Dermis microvascular lymphatic vessel endothelial cell (primary cell): ENCODE measurements at regions not wholly inside any gene's neighbourhood (a gene's known extent, or its start where the extent isn't known, plus 50 kb on each side); places are given as distances from the start of the nearest gene placed in this dataset.
A peak's percentile ranks its signal among the peaks of the same experiment; 100 is the strongest.
"Not testable (repeated sequence)": the region's sequence is repeated elsewhere in the genome, so short reads cannot be mapped to it uniquely, and the experiment has no call there.

Experiments used
- DNase-seq, 2 donors: peaks; one replicate each; pipeline versions ENCODE4 v3.0.0 to v3.0.0-alpha.2; 2010; ENCODE audit warnings: low read depth in 2 of 2

- no peak for DNase-seq
Observed at GRCh38 chr4:148874331-148874730, 432.1 kb upstream of the NR3C2 start.

GRCh38 chr4:148868191-148868590 lies 426.0 kb upstream of the NR3C2 start:
- DNase-seq = no peak

GRCh38 chr4:148866666-148867065 lies 424.5 kb upstream of the NR3C2 start:
- no peak for DNase-seq

GRCh38 chr4:148857973-148858534 lies 415.8 kb upstream of the NR3C2 start:
- no peak for DNase-seq

DNA sequence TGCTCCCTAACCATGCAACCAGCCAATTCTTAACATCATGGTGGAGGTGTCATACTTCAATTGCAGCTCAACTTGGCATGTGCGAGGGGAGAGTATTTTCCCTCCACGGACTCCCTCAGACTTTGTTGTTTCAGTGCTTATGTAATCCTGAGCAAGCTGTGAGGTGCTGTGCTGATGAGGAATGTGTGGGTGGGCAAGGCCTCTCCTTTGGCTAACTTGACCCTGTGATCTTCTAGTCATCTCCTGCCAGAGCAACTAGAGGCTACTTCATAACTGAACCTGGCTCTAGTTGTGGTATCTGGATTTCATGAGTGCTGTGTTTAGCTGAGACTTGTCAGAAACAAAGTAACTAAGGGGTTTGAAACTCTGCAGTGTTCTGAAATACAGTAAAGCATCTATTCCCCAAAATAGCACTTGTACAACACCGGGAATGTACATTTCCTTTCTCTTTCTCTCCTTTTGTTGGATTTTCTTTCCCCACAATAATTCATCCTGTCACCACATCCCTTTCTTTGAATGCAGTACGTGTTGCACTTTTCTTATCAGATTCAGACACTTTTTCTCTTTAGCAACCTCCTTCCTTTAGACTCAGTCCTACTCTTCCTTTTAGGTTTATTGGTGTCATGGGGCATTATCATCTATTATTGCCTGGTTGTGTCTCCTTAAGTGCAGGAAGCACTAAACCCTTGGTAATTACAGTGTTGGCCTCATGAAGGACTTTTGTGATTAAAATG lies 415.2 kb upstream of the NR3C2 start:
- peak in 1 of 2 donors; percentile 24 for DNase-seq

DNA sequence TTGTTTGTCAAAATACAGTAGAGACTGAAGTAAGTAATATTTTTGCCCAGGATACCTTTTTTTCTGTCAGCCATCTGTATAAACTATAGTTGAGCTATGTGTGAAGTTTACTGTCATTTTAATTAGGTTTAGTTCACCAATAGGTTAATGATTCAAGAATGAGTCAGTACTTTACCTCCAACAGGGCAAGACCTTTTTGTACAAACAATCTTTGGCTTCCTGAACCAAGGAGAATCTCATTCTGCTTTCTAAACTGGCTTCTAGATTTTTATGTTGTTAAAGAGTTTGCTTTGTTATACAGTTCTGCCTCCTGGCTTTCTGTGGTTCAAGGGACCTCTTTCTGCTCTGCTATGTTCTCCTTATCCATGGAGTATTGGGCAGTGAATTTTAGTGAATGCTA lies 412.0 kb upstream of the NR3C2 start:
- no peak for DNase-seq

DNA sequence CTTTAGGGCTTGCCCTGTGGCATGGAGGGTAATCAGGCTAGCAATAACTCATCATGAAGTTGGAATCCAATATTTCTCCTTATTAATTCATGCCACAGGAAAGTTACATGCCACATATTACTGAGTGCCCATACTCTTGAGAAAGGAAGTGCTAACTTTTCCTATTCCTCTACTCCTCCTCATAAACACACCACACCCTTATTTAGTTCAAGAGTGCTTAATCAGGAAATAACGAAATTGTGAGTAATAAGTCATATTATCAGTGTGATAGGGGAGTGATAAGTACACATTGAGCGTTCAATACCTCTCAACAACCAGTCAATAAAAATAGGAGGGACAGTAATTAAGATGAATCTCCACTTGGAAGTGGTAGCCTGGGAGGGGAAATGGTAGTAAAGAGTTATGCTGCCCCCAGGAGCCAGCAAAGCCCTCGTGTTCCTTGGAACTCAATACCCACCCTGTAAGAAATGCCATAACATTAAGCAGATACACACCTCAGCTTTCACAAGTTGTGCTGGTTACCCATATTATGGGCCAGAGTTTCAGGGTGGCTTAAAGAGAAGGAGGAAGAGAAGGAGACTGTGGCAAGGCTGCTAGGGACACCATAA lies 410.0 kb upstream of the NR3C2 start:
- DNase-seq = peak in 1 of 2 donors; percentile 20

DNA sequence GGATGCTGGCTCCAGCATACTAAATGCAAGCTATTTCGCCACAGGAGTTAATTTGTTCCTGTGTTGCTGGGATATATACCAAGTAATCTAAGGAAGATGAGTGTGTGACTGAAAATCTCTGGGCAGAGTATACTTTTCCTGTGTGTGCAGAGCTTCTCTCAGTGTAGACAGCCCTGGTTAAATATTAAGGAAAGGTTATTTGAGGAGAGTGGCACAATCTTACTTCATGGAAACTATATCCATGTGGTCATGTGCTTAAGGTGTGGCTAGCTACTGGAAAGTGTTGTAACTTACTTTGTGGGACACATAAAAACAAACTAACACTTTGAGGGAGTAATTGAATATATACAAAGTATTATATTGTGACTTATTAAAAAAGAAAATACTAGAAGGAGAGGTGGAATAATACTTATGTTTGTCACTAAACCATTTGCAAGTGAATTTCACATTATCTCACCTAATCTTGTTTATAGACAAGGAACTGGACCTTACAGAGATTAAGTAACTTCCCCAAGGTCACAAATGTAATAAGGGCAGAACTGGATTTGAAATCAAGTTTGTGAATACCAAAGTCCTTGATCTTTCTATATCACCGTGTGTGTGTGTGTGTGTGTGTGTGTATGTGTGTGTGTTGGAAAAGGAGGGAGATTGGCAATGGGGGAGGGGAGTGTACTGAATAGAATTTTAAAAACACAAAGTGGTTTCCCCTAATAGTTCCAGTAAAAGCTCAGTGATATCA lies 408.2 kb upstream of the NR3C2 start:
- DNase-seq = no peak

GRCh38 chr4:148849581-148849980 lies 407.4 kb upstream of the NR3C2 start:
- DNase-seq = no peak

- no peak for DNase-seq
Observed at GRCh38 chr4:148847544-148848255, 405.5 kb upstream of the NR3C2 start.

DNA sequence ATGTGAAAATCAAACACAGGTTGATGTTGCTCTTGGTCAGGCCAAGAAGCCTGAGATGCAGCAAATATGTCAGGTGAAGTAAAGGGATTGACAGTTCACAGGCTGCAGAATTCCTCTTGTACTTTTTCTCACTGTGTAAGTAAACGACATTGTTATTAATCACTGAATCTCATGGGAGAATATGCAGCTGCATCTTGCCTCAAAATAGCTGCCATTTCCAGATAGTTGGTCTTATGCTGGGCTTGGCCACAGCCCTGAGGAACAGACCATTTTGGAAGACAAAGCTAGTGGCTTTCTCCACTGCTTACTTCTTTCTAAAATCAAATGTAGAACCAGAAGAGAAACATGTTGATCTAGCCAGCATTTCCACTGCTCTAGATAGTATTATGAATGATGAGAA lies 403.4 kb upstream of the NR3C2 start:
- no peak for DNase-seq

DNA sequence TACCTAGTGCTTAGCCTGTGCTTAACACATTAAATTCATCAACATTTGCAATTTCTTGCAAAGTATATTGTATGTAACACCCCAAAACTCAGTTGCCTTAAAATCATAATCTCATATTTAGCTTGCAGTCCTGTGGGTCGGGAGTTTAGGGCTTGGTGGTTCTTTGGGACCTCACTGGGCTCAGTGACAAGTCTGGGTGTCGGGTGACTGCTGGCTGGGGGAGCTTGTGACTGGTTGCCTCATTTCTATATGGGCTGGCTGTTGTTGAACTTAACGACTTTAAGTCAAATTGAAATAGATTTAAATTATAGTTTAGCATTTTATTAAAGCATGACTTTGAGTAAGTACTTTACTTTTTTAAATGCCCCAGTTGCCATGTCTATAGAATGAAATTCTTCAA lies 401.4 kb upstream of the NR3C2 start:
- DNase-seq = no peak

GRCh38 chr4:148842843-148843242 lies 400.6 kb upstream of the NR3C2 start:
- DNase-seq = no peak

- not testable (repeated sequence) for DNase-seq
Observed at GRCh38 chr4:148837571-148837970, 395.4 kb upstream of the NR3C2 start.

GRCh38 chr4:148834804-148835631 lies 392.8 kb upstream of the NR3C2 start:
- DNase-seq = peak; percentile 10 to 82

- DNase-seq = peak; percentile 64 to 96
Observed at GRCh38 chr4:148831945-148832344, 389.7 kb upstream of the NR3C2 start.

- DNase-seq = no peak
Observed at GRCh38 chr4:148828291-148828690, 386.1 kb upstream of the NR3C2 start.

- DNase-seq = no peak
Observed at GRCh38 chr4:148827781-148828180, 385.6 kb upstream of the NR3C2 start.

DNA sequence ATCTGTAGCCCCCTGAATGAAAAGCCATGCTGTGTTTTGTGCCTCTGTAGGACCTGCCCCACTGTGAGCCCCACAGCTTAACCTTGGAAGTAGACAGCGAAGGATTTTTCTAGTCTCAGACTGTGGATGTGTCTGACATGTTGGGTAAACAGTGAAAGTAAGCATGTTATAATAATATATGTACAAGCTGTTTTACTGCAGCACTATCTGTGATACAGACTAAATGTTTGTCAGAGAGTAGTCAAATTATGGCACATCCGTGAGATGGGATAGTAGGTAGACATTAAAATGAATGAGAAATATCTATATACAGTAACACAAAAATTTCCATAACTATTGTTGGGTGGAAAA lies 381.2 kb upstream of the NR3C2 start:
- no peak for DNase-seq

- DNase-seq = no peak
Observed at GRCh38 chr4:148822572-148823418, 380.6 kb upstream of the NR3C2 start.
